ENCODE measurements at regions not wholly inside any gene's neighbourhood (a gene's known extent, or its start where the extent isn't known, plus 50 kb on each side); places are given as distances from the start of the nearest gene placed in this dataset.

DNA sequence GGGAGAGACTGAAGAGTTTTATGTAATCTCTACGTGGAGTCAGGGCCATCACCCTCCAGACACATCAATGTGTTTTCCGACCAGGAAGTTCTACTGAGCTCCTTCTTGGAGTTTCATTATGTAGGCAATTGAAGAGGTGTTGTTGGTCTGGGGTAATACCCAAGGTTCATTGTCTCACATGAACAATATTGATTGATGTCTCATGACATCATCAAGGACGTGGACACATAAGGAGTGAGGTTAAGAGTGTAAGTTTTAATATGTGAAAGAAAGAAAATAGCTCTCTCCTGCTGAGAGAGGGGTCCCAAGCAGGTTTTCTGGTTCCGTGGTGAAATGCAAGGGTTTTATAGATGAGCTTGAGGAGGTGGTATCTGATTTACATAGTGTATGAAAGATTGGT is 280.7 kb upstream of the MIR17HG start:
- no peaks in the 10 kb centered on the region for H3K9me1 ChIP-seq (ENCODE audit: control insufficient read depth, insufficient read depth, low read length)
- no peaks in the 10 kb centered on the region for H4K20me1 ChIP-seq (replicated peaks; ENCODE audit: control insufficient read depth, insufficient read depth, low read length)
- CTCF ChIA-PET (ENCODE audit: low intra/inter-chr PET ratio): interaction anchor here (0.6 kb wide), 1 partner anchor 195 kb away, joined by 5 read pairs; no protein-coding TSS in a partner anchor
- H3K4me1 ChIP-seq (replicated peaks in 1 of 2; ENCODE audit: control insufficient read depth in 2 of 2, insufficient read depth in 2 of 2, low read length in 2 of 2): no peaks in the 10 kb centered on the region
- ATAC-seq (no peak), DNase-seq (ENCODE audit: extremely low read depth in 1 of 4, low spot score in 3 of 4) (no peak), FAIRE-seq (no peak)
- no peaks in the 10 kb centered on the region; the same call in 1 of the 2 replicates for H3K9me3 ChIP-seq (replicated peaks; ENCODE audit: control insufficient read depth, insufficient read depth, low read depth, low read length)
- H3K27me3 ChIP-seq (ENCODE audit: control insufficient read depth in 2 of 2, insufficient read depth in 2 of 2, low read length in 2 of 2): no peaks in the 10 kb centered on the region
- no peaks in the 10 kb centered on the region for H3K79me2 ChIP-seq (ENCODE audit: control insufficient read depth, insufficient read depth, low read length)
- in situ Hi-C loops (cut with MboI): no loop called here
- whole genome bisulfite sequencing (ENCODE audit: insufficient coverage, low coverage, missing lambda C conversion rate): 2% methylated on average over 4 of the region's 4 CpGs
- no peaks in the 10 kb centered on the region for H3K36me3 ChIP-seq (ENCODE audit: control insufficient read depth, insufficient read depth, low read length)
- no peak overlapping the region for H3K4me3 ChIP-seq
- no TSS peak for BruUV-seq (replicated peaks)
- H2AFZ ChIP-seq (ENCODE audit: low read depth, low read length): no peak overlapping the region
- TF ChIP-seq, protein P1, sequence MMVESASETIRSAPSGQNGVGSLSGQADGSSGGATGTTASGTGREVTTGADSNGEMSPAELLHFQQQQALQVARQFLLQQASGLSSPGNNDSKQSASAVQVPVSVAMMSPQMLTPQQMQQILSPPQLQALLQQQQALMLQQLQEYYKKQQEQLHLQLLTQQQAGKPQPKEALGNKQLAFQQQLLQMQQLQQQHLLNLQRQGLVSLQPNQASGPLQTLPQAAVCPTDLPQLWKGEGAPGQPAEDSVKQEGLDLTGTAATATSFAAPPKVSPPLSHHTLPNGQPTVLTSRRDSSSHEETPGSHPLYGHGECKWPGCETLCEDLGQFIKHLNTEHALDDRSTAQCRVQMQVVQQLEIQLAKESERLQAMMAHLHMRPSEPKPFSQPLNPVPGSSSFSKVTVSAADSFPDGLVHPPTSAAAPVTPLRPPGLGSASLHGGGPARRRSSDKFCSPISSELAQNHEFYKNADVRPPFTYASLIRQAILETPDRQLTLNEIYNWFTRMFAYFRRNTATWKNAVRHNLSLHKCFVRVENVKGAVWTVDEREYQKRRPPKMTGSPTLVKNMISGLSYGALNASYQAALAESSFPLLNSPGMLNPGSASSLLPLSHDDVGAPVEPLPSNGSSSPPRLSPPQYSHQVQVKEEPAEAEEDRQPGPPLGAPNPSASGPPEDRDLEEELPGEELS (CRISPR knock-in tag; IDR thresholded peaks at IDR 0.05; ENCODE audit: borderline replicate concordance): no peak
- TF ChIP-seq CC2D1A (IDR thresholded peaks at IDR 0.05): no peak
- no peak overlapping the region for H3K4me2 ChIP-seq (ENCODE audit: insufficient read depth, low read length)
- POLR2A ChIA-PET: interaction anchor here (0.6 kb wide), 2 partner anchors 270 to 834 kb away, joined by 4 read pairs; no protein-coding TSS in a partner anchor
- no peak overlapping the region for H3K27ac ChIP-seq (ENCODE audit: extremely low read depth, low read depth, low read length)
- intact Hi-C loops (cut with micrococcal nuclease): no loop called here
- no peak overlapping the region for H3K9ac ChIP-seq (ENCODE audit: insufficient read depth in 1 of 2, low read depth in 2 of 2, low read length in 2 of 2)

DNA sequence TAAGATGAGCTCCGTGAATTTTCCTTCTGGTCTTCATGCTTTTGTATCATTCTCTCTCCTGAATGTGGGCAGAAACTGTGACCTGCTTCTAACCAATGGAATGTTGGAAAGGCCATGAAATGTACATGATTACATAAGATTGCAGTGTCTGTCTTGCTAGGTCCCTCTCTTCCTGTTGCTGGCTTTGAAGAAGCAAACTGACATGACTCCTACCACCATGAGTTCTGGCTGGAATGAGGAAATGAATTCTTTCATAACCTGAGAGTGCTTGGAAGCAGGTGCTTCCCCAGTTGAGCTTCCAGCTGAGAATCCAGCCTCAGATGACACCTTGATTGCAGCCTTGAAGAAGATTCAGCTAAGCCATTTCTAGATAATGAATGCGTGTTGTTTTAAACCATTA is 275.0 kb upstream of the MIR17HG start:
- Histone ChIP-seq H2AFZ (ENCODE audit: low read depth, low read length) (no peak overlapping the region), H3K4me2 (ENCODE audit: insufficient read depth, low read length) (no peak overlapping the region), H3K79me2 (ENCODE audit: control insufficient read depth, insufficient read depth, low read length) (no peaks in the 10 kb centered on the region), H4K20me1 (replicated peaks; ENCODE audit: control insufficient read depth, insufficient read depth, low read length) (no peaks in the 10 kb centered on the region), H3K27ac (ENCODE audit: extremely low read depth, low read depth, low read length) (no peak overlapping the region), H3K27me3 (ENCODE audit: control insufficient read depth in 2 of 2, insufficient read depth in 2 of 2, low read length in 2 of 2) (no peaks in the 10 kb centered on the region), H3K9ac (ENCODE audit: insufficient read depth in 1 of 2, low read depth in 2 of 2, low read length in 2 of 2) (no peak overlapping the region), H3K9me3 (replicated peaks; ENCODE audit: control insufficient read depth, insufficient read depth, low read depth, low read length) (no peaks in the 10 kb centered on the region; the same call in 1 of the 2 replicates), H3K4me3 (no peak overlapping the region), H3K9me1 (ENCODE audit: control insufficient read depth, insufficient read depth, low read length) (no peaks in the 10 kb centered on the region), H3K4me1 (replicated peaks in 1 of 2; ENCODE audit: control insufficient read depth in 2 of 2, insufficient read depth in 2 of 2, low read length in 2 of 2) (no peaks in the 10 kb centered on the region), H3K36me3 (ENCODE audit: control insufficient read depth, insufficient read depth, low read length) (no peaks in the 10 kb centered on the region)
- ATAC-seq (no peak), DNase-seq (ENCODE audit: extremely low read depth in 1 of 4, low spot score in 3 of 4) (no peak), FAIRE-seq (no peak)
- in situ Hi-C loops (cut with MboI): no loop called here
- BruUV-seq (replicated peaks): no TSS peak
- ChIA-PET POLR2A (no interaction called here), CTCF (ENCODE audit: low intra/inter-chr PET ratio) (no interaction called here)
- under 1% methylated on average over 2 of the region's 2 CpGs for WGBS (ENCODE audit: insufficient coverage, low coverage, missing lambda C conversion rate)
- intact Hi-C loops (cut with micrococcal nuclease): no loop called here
- TF ChIP-seq PML (IDR thresholded peaks at IDR 0.05; ENCODE audit: low read length): no peak

All from K562 (cell line).